Activated CD8-positive, alpha-beta T cell treated with anti-CD3 and anti-CD28 coated beads for 36 hours (primary cell): ENCODE measurements at regions not wholly inside any gene's neighbourhood (a gene's known extent, or its start where the extent isn't known, plus 50 kb on each side); places are given as distances from the start of the nearest gene placed in this dataset.
"Not testable (repeated sequence)": the region's sequence is repeated elsewhere in the genome, so short reads cannot be mapped to it uniquely, and the experiment has no call there.

ENCODE experiments used
- ATAC-seq: fragments of 200-7000 bp; cut with Tn5 transposase; one replicate; pipeline ENCODE4 v1.10.0; 2021; ENCODE audit warnings: mild to moderate bottlenecking, moderate library complexity
- CTCF ChIA-PET: fragments of 350-600 bp; sonication (Branson Sonifier 250); formaldehyde crosslinking; loops from one replicate; lab custom pipeline; 2021; ENCODE audit warnings: antibody characterized with exemption; lab: Charles Lee
- POLR2A ChIA-PET: fragments of 350-600 bp; sonication (Branson Sonifier 250); formaldehyde crosslinking; loops from one replicate; lab custom pipeline; 2021; ENCODE audit warnings: antibody characterized with exemption; lab: Charles Lee
- DNase-seq: peaks from one replicate; pipeline ENCODE4 v3.0.0-alpha.2; 2020
- H3K27ac Mint-ChIP-seq: one replicate; pipeline ENCODE4 v1.8.0; 2021; ENCODE audit warnings: mild to moderate bottlenecking, mixed read lengths
- H3K27me3 Mint-ChIP-seq: one replicate; pipeline ENCODE4 v1.8.0; 2021; ENCODE audit warnings: mixed read lengths
- H3K36me3 Mint-ChIP-seq: one replicate; pipeline ENCODE4 v1.8.0; 2021; ENCODE audit warnings: low read depth, mixed read lengths
- H3K4me1 Mint-ChIP-seq: one replicate; pipeline ENCODE4 v1.8.0; 2021; ENCODE audit warnings: low read depth, mixed read lengths
- H3K4me3 Mint-ChIP-seq: one replicate; pipeline ENCODE4 v1.8.0; 2021; ENCODE audit warnings: mild to moderate bottlenecking, moderate library complexity, mixed read lengths
- H3K9me3 Mint-ChIP-seq: one replicate; pipeline ENCODE4 v1.8.0; 2021; ENCODE audit warnings: mixed read lengths
- intact Hi-C: fragments of 100-400 bp; cut with micrococcal nuclease; formaldehyde crosslinking; loops from one replicate; pipeline ENCODE4 v1.10.0; 2022
- TF ChIP-seq, protein P1 (sequence below): fragments of 200-600 bp; IDR thresholded peaks from one replicate; pipeline ENCODE4 v1.8.0; 2022; ENCODE audit warnings: antibody characterized with exemption, mild to moderate bottlenecking

DNA sequence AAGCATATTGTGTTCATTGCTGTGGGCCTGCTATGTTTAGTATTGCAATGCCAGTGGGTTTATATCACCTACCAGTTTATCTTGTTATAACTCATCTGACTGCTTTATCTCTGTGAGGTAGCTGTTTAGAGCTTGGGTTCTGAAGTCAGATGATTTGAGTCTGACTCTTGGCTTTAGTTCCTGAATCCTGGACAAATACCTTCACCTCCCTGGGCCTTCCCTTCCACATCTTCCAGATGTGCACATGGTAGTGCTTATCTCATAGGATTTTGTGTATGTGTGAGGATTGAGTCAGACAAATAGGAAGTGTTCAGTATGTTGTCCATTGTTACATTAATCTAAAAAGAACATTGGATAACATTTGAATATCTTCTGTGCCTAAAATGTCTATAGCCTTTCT is 63.5 kb upstream of the ANKRD10 start:
- ATAC-seq = no peak
- POLR2A ChIA-PET = no interaction called here

DNA sequence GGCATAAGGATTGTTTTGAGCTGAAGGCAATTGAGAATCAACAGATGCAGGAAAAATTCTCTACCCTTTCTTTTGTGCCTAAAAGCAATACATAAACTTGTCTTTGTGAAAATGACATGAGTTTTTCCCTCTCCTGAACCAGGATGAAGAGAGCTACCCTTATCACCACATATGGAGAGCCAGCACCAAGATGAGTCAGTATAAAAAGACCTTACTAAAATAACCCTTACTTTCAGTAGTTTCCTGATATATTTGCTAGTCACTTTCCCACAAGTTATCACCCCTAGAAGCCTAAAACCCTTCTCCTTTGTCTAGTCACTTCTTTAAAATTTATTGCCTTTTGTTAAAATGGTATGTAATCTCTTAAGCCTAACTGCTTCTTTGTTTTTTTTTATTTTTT is 61.9 kb upstream of the ANKRD10 start:
- intact Hi-C loops = no loop called here
- H3K27ac Mint-ChIP-seq = no peak overlapping the region
- ATAC-seq (no peak), DNase-seq (no peak)
- peaks cover 6% of the 10 kb centered on the region for H3K9me3 Mint-ChIP-seq
- CTCF ChIA-PET = interaction anchor here (1.3 kb wide), 1 partner anchor 8 kb away, joined by 4 read pairs; no protein-coding TSS in a partner anchor
- peaks cover 45% of the 10 kb centered on the region for H3K27me3 Mint-ChIP-seq
- POLR2A ChIA-PET = interaction anchor here (0.6 kb wide), 1 partner anchor 33 kb away, joined by 3 read pairs; no protein-coding TSS in a partner anchor
- TF ChIP-seq, protein P1, sequence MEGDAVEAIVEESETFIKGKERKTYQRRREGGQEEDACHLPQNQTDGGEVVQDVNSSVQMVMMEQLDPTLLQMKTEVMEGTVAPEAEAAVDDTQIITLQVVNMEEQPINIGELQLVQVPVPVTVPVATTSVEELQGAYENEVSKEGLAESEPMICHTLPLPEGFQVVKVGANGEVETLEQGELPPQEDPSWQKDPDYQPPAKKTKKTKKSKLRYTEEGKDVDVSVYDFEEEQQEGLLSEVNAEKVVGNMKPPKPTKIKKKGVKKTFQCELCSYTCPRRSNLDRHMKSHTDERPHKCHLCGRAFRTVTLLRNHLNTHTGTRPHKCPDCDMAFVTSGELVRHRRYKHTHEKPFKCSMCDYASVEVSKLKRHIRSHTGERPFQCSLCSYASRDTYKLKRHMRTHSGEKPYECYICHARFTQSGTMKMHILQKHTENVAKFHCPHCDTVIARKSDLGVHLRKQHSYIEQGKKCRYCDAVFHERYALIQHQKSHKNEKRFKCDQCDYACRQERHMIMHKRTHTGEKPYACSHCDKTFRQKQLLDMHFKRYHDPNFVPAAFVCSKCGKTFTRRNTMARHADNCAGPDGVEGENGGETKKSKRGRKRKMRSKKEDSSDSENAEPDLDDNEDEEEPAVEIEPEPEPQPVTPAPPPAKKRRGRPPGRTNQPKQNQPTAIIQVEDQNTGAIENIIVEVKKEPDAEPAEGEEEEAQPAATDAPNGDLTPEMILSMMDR = no peak
- peaks cover 3% of the 10 kb centered on the region for H3K4me1 Mint-ChIP-seq
- no peak overlapping the region for H3K4me3 Mint-ChIP-seq
- no peaks in the 10 kb centered on the region for H3K36me3 Mint-ChIP-seq

More for the DNA sequence above, 63.5 kb upstream of the ANKRD10 start:
- H3K4me3 Mint-ChIP-seq = no peak overlapping the region
- TF ChIP-seq, protein P1 = no peak
- no peak for DNase-seq
- peaks cover 40% of the 10 kb centered on the region for H3K27me3 Mint-ChIP-seq
- CTCF ChIA-PET = interaction anchor here (1.3 kb wide), 1 partner anchor 156 kb away, joined by 3 read pairs; no protein-coding TSS in a partner anchor
- H3K4me1 Mint-ChIP-seq = peaks cover 2% of the 10 kb centered on the region
- intact Hi-C loops = no loop called here
- no peaks in the 10 kb centered on the region for H3K36me3 Mint-ChIP-seq
- no peaks in the 10 kb centered on the region for H3K9me3 Mint-ChIP-seq
- H3K27ac Mint-ChIP-seq = no peak overlapping the region

DNA sequence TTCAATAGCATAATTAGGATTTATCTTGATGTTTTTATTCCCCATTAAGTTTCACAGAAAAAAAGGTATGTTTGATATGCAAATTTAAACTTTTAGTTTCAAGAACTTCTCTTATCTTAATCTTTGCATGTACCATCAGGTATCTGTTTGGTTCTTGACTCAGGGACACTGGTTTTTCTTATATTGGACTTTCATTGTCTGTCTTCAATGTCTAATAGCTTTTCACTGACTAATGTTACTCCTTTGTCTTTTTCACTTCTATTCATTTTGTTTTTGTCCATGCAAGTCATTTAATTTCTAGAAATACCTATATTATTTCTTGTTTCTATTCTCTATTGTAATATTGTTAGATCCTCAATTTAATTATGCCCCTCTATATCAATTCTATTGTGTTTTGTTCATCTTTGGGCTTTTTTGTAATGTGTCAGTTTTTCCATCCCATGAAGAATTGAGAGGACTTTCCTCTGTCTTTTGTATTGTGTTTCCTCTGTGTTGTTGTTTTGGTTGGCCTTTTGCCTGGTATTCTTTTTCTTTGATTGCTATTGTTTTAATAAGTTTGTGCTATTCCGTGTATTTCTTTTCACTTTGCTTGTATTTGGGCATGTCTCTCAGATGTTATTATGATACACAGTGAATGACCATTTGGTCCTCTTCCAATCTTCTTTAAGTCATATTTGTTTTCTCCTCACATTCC is 58.3 kb upstream of the ANKRD10 start:
- H3K27ac Mint-ChIP-seq = no peak overlapping the region

DNA sequence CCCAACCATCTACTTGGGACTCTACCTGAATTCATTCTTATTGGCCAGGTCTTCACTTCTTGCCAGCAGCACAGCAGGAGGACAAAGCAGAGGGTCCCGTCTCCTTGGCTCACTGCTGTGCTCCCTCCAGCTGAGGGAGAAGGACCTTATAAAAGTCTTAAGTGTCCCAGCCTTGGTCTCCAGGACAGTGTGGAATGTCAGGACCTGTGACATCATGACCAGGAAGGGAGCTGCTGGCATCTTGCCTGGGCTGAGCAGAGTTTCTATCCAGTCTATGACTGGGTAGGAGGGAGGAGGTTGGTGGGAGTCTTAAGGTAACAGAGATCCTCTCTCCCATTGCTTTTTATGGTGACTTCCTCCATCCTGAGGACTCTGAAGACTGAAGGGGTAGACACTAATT is 56.6 kb upstream of the ANKRD10 start:
- ATAC-seq = no peak
- Mint-ChIP-seq H3K36me3 (peaks cover 3% of the 10 kb centered on the region), H3K4me3 (no peak overlapping the region), H3K27me3 (peaks cover 48% of the 10 kb centered on the region), H3K9me3 (peaks cover 16% of the 10 kb centered on the region), H3K4me1 (peaks cover 3% of the 10 kb centered on the region), H3K27ac (no peak overlapping the region)
- intact Hi-C loops = no loop called here
- TF ChIP-seq, protein P1 = no peak
- ChIA-PET POLR2A (interaction anchor here (0.6 kb wide), 1 partner anchor 1567 kb away, joined by 3 read pairs; no protein-coding TSS in a partner anchor), CTCF (no interaction called here)
- no peak for DNase-seq

More for the DNA sequence above, 58.3 kb upstream of the ANKRD10 start:
- no peak overlapping the region for H3K4me3 Mint-ChIP-seq
- H3K9me3 Mint-ChIP-seq = peaks cover 7% of the 10 kb centered on the region
- TF ChIP-seq, protein P1 = no peak
- intact Hi-C loops = no loop called here
- POLR2A ChIA-PET = no interaction called here
- ATAC-seq (no peak), DNase-seq (no peak)
- CTCF ChIA-PET = no interaction called here
- H3K27me3 Mint-ChIP-seq = peaks cover 52% of the 10 kb centered on the region
- peaks cover 3% of the 10 kb centered on the region for H3K4me1 Mint-ChIP-seq
- H3K36me3 Mint-ChIP-seq = no peaks in the 10 kb centered on the region

DNA sequence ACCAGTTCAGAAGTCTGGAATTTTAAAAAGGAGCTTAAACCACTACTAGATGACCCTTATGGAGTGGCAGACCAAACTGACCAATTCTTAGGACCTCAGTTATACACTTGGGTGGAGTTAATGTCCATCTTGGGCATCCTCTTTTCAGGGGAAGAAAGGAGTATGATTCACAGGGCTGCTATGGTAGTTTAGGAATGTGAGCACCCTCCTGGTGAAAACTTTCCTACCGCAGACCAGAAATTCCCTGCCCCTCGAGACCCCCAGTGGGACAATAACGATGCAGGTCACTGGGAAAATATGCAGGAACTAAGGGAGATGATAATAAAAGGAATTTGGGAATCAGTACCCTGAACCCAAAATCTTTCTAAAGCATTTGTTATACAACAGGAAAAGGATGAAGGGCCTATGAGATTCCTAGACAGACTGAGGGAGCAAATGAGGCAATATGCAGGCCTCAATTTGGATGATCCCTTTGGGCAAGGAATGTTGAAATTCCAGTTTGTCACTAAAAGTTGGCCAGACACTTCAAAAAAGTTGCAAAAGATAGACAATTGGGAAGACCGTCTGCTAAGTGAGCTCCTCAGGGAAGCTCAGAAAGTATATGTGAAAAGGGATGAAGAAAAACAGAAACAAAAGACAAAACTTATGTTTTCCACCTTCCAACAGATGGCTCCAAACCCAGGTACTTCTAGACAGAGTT is 52.4 kb upstream of the ANKRD10 start:
- DNase-seq = not testable (repeated sequence)
- intact Hi-C loops = loop anchor here (5.0 kb wide), 1 partner anchor 50 kb away; the partner anchor contains the start of gene ANKRD10

More for the DNA sequence above, 52.4 kb upstream of the ANKRD10 start:
- H3K9me3 Mint-ChIP-seq = peaks cover 37% of the 10 kb centered on the region
- ATAC-seq, H3K4me3 Mint-ChIP-seq, CTCF ChIA-PET, POLR2A ChIA-PET, H3K27ac Mint-ChIP-seq: not testable (repeated sequence)
- H3K36me3 Mint-ChIP-seq = peaks cover 16% of the 10 kb centered on the region
- peaks cover 27% of the 10 kb centered on the region for H3K27me3 Mint-ChIP-seq
- H3K4me1 Mint-ChIP-seq = peaks cover 16% of the 10 kb centered on the region
